Peyer's patch (tissue), 4 donors: ENCODE measurements at regions not wholly inside any gene's neighbourhood (a gene's known extent, or its start where the extent isn't known, plus 50 kb on each side); places are given as distances from the start of the nearest gene placed in this dataset.
"Not testable (repeated sequence)": the region's sequence is repeated elsewhere in the genome, so short reads cannot be mapped to it uniquely, and the experiment has no call there.

Experiments
- DNase-seq, 3 donors: peaks; one replicate each; pipeline ENCODE4 v3.0.0-alpha.2; 2017 to 2019
- H3K27ac ChIP-seq, 4 donors: fragments of 200-600 bp; sonication (generic); one replicate each; pipeline ENCODE4 v1.5.1; 2016 to 2019
- H3K27me3 ChIP-seq, 2 donors: fragments of 200-600 bp; sonication (generic); one replicate each; pipeline ENCODE4 v1.5.1; 2019
- H3K36me3 ChIP-seq, 3 donors: fragments of 200-600 bp; sonication (generic); one replicate each; pipeline ENCODE4 v1.5.1; 2016 to 2019
- H3K4me1 ChIP-seq, 4 donors: fragments of 200-600 bp; sonication (generic); one replicate each; pipeline ENCODE4 v1.5.1; 2016 to 2019
- H3K4me3 ChIP-seq, 4 donors: fragments of 200-600 bp; sonication (generic); 1 replicate in 3 of 4; 2 replicates in 1 of 4; pipeline ENCODE4 v1.5.1; 2016 to 2019; ENCODE audit warnings: mild to moderate bottlenecking in 1 of 4
- H3K9me3 ChIP-seq, 4 donors: fragments of 200-600 bp; sonication (generic); one replicate each; pipeline ENCODE4 v1.5.1; 2016 to 2019; ENCODE audit warnings: mild to moderate bottlenecking in 1 of 4
- CTCF ChIP-seq, 6 experiments: fragments of 450-650 bp in 4 of 6; fragments of 200-600 bp in 2 of 6; sonication (generic) in 1 of 6; IDR thresholded peaks; one replicate each; pipeline ENCODE4 v1.5.1; 2017 to 2019; ENCODE audit warnings: antibody characterized with exemption in 6 of 6, mild to moderate bottlenecking in 3 of 6, moderate library complexity in 1 of 6
- POLR2A ChIP-seq, 2 donors: fragments of 450-650 bp; IDR thresholded peaks; one replicate each; pipeline ENCODE4 v1.5.1; 2017; ENCODE audit warnings: antibody characterized with exemption in 2 of 2, mild to moderate bottlenecking in 2 of 2, moderate library complexity in 2 of 2

- no peak overlapping the region for H3K4me3 ChIP-seq
- TF ChIP-seq CTCF (IDR thresholded peaks at IDR 0.05), result no peak
- no peaks in the 10 kb centered on the region for H3K36me3 ChIP-seq
- DNase-seq, result no peak
- H3K9me3 ChIP-seq, result no peaks in the 10 kb centered on the region
- H3K4me1 ChIP-seq, result no peaks in the 10 kb centered on the region
- no peaks in the 10 kb centered on the region for H3K27me3 ChIP-seq
- H3K27ac ChIP-seq, result no peak overlapping the region
These were observed 576.9 kb downstream of the BNC2 start for GRCh38 chr9:16293610-16294009.

GRCh38 chr9:16294133-16294770 is 576.2 kb downstream of the BNC2 start:
- Histone ChIP-seq H3K9me3 (no peaks in the 10 kb centered on the region), H3K27ac (no peak overlapping the region), H3K4me1 (no peaks in the 10 kb centered on the region), H3K27me3 (no peaks in the 10 kb centered on the region), H3K36me3 (no peaks in the 10 kb centered on the region), H3K4me3 (no peak overlapping the region)
- DNase-seq, result no peak
- no peak for TF ChIP-seq POLR2A (IDR thresholded peaks at IDR 0.05)
- TF ChIP-seq CTCF (IDR thresholded peaks at IDR 0.05), result no peak

- not testable (repeated sequence) for H3K4me1 ChIP-seq, H3K27ac ChIP-seq, H3K4me3 ChIP-seq, H3K9me3 ChIP-seq, H3K27me3 ChIP-seq, DNase-seq, H3K36me3 ChIP-seq
These were observed 575.5 kb downstream of the BNC2 start for GRCh38 chr9:16294940-16295339.

GRCh38 chr9:16299368-16299767 is 571.1 kb downstream of the BNC2 start:
- not testable (repeated sequence) for H3K9me3 ChIP-seq, H3K4me1 ChIP-seq, H3K27me3 ChIP-seq, H3K4me3 ChIP-seq, H3K27ac ChIP-seq, DNase-seq, H3K36me3 ChIP-seq

- H3K27me3 ChIP-seq, result no peaks in the 10 kb centered on the region
- TF ChIP-seq POLR2A (IDR thresholded peaks at IDR 0.05), result no peak
- no peak for TF ChIP-seq CTCF (IDR thresholded peaks at IDR 0.05)
- no peak overlapping the region for H3K4me3 ChIP-seq
- no peak for DNase-seq
- no peaks in the 10 kb centered on the region for H3K9me3 ChIP-seq
- no peaks in the 10 kb centered on the region for H3K36me3 ChIP-seq
- no peak overlapping the region for H3K27ac ChIP-seq
- H3K4me1 ChIP-seq, result no peaks in the 10 kb centered on the region
These were observed 567.0 kb downstream of the BNC2 start for GRCh38 chr9:16303506-16303905.

- no peaks in the 10 kb centered on the region for H3K4me1 ChIP-seq
- no peak for DNase-seq
- no peak overlapping the region for H3K27ac ChIP-seq
- H3K36me3 ChIP-seq, result no peaks in the 10 kb centered on the region
- no peaks in the 10 kb centered on the region for H3K27me3 ChIP-seq
- TF ChIP-seq POLR2A (IDR thresholded peaks at IDR 0.05) (no peak), CTCF (IDR thresholded peaks at IDR 0.05) (no peak)
- H3K4me3 ChIP-seq, result no peak overlapping the region
- no peaks in the 10 kb centered on the region for H3K9me3 ChIP-seq
These were observed 566.2 kb downstream of the BNC2 start for GRCh38 chr9:16304301-16304700.

GRCh38 chr9:16306586-16306985 is 563.9 kb downstream of the BNC2 start:
- Histone ChIP-seq H3K27ac (no peak overlapping the region), H3K27me3 (no peaks in the 10 kb centered on the region), H3K4me3 (no peak overlapping the region), H3K36me3 (no peaks in the 10 kb centered on the region), H3K4me1 (no peaks in the 10 kb centered on the region), H3K9me3 (no peaks in the 10 kb centered on the region)
- TF ChIP-seq CTCF (IDR thresholded peaks at IDR 0.05) (no peak), POLR2A (IDR thresholded peaks at IDR 0.05) (no peak)
- no peak for DNase-seq
